HS-5 (cell line): ENCODE measurements at regions not wholly inside any gene's neighbourhood (a gene's known extent, or its start where the extent isn't known, plus 50 kb on each side); places are given as distances from the start of the nearest gene placed in this dataset.

Source experiments
- DNase-seq: peaks from one replicate; pipeline ENCODE4 v3.0.0-alpha.2; 2012; ENCODE audit warnings: low read depth

DNA sequence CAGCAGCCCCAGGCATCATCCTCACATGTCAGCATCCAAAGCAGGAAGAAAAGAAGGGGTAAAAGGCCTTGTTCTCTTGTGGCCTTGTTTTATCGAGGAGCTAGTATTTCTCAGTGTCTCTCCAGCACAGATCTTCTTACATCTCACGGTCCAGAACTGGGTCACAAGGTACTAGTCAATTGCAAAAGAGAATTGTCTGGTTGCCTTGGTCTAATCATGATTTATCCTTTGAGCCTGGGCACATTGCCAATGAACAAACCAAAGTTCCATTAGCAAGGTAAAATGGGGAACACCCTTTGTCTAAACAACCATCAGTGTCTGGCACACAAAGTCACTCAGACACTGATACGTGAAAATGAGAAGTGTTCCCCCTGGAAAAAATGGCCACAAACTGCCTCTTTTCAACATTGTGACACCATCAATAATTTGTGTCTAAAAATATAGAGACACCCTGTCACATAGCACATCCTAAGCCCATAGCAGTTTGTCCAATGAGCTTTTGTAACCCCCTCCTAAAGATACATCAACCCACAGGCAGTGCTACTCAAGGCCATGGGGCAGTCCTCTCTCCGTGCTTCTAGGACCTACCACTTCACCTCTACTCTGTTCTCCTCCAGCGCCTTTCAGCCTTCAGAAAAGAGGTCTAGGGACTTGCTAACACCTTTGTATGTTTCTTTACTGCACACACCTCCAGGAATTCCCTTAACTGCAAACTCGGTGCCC, 534.4 kb downstream of the MID1IP1 start:
- no peak for DNase-seq

DNA sequence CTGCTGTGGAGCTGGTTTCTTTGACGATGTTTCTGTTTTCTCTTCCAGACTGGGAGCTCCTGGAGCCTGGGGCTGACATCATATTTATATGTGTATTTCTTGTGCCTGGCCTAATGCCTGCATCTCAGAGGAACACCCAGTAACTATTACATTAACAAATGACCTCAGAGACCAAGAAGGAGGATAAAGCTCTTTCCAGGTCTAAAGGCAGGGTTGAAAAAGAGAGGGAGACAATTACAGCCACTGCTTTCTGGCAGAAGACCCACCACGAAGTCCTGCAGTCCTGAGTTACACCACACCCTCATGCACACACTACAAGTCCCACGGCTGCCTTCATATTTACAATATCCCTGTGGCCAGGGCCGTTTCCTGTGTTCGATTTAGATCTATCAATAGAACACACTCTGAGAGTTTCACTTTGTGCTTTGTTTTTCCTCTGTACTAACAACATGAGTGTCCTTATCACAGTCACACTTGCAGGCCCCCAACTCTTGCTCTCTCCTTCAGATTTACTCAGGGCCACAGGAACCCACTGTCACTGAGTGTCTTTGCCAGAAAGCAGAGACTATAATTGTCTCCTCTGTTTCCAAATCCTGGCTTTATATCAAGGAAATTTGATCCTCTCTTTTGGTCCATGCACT, 535.5 kb downstream of the MID1IP1 start:
- no peak for DNase-seq

DNA sequence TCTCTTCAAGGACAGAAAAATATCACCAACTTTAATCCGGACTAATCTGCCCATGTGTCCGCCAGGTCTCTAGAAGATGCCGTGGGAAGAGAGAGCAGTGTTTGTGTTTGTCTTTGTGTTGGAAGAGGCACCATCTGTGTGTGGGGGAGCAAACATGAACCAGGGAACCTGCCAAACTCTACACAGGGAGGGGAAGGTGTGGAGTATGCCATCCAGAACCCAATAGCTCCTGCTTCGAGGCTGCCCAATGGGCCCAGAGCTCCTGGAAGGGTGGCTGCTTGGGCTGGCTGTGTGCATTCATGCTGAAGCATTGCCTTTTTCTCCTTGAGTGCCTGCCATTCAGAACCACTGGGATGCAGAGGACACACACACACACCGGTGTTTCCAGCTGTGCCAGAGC, 536.2 kb downstream of the MID1IP1 start:
- no peak for DNase-seq

DNA sequence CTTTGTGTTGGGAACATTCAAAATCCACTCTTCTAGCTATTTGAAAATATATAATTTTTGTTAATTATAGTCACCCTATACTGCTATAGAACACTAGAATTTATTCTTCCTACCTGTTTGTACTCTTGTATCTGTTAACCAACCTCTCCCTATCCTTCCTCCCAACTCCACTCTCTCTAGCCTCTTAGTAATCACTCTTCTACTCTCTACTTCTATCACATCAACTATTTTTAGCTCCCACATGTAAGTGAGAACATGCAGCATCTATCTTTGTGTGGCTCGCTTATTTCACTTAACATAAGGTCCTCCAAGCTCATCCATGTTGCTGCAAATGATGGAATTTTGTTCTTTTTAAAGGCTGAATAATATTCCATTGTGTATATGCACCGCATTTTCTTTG, 537.3 kb downstream of the MID1IP1 start:
- no peak for DNase-seq

DNA sequence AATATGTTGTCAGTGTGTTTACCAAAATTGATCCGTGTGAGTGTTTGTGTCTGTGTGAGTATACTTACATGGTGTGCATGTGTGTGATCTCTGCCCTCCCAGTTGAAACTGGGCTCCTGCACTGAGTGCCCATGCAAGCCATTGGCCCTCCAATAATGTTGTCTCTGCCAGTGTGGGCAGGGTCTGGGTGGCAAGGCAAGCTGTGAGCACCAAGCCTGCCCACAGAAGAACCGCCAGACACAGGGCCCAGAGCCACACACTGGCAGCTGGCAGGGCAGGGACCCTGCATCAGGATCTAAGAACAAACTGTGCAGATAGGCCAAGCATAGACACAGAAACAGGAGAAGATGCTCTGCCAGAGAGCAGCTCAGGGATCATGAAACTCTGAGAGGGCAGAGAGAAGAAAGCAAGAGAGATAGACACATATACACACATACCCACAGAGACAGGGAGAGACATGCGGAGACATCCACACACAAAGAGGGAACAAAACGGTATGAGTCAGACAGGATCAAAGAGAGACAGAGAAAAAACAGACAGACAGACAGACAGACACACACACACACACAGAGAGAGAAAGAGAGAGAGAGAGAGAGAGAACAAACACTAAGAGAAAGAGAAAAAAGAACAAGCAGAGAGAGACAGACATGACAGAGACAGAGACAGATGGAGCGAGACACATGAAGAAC, 555.0 kb downstream of the MID1IP1 start:
- DNase-seq, result no peak

DNA sequence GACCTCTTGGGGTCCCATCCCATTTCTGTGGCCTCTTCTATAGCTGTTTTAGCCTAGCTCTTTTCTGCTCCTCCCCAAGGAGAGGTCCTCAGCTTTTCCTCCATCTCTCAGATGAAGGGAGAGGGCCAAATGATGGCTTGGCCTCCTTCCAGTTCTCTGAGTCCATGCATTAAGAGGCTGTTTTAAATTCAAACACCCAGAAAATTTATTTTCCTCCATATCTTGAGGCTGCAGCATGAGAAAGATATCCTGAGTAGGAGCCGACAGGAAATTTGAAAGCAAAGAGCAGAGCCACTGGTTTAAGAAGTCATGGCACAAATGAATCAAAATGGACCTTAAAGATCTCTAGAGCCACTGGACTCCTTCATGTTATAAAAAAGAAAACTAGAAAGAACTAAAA, 558.8 kb downstream of the MID1IP1 start:
- DNase-seq, result no peak

DNA sequence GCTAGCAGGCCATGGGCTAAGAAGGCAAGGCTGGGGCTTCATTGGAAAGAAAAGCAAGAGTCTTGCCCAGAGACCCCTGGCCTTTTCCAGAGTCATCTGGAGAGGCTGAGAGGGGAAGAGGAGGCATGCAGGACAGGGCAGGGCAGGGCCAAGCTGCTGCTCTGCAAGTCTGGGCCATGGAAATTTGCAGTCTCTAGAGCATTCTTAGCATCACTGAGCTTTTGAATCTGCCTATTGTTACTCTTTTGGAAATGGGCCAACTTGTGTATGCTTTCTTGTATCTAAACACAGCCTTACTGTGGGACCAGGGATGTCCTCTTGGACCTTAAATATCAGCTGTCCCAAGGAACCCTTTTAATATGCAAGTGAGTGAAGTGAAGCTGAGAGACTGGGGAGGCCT, 560.5 kb downstream of the MID1IP1 start:
- DNase-seq, result no peak

DNA sequence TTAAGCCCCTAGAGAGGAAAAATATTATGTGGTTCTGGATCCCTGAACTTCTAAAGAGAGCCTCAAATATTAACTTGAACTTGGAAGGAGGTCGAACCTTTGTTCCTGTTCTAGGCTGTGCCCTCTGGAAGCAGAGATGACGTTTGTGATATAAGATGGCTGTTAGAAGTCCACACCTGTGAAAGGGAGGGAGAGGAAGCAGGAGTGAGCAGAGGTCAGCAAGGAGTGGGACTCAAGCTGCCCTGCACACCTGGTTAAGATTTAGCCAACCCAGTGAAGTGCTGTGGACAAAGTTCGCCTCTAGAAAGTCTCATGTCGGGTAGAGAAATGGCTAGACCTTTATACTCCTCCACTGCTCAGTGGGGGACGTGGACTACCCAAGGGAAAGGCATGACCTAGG, 566.2 kb downstream of the MID1IP1 start:
- no peak for DNase-seq

DNA sequence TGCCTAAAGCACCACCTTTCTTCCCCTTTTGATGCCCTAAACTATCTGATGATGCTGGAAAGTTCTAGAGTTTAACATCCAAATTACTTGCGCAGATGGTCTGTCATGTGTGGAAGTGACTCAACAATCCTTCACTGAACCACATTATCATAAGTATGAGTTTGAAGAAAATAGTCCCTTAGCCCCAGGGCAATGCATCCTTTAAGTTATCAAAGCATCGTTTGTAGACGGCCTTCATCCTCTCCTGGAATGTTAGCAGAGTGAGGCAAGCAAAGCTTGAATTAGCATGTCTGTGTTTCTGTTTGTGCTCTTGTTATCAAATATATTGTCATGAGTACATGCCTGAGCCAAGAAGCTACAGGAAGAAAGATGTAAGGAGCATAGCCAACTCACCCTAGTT, 570.9 kb downstream of the MID1IP1 start:
- no peak for DNase-seq

DNA sequence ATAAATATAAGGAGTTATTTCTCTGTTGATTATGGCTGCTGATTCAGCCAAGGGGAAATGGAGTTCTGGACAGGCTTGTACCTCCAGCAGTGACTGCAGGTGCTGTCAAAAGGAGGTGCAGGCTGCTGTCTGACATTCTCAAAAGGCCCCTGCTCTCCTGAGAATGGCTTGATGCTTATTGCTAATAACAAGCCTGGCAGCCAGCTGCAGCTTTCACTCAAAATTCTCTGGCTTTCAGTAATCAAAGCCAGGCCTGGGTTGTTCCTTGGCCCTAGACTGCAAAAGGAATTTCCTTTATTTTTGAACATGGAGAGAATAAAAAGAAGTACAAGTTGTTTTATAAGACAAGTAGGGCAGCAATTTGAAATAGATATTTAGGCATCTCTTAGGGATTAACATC, 575.9 kb downstream of the MID1IP1 start:
- no peak for DNase-seq

DNA sequence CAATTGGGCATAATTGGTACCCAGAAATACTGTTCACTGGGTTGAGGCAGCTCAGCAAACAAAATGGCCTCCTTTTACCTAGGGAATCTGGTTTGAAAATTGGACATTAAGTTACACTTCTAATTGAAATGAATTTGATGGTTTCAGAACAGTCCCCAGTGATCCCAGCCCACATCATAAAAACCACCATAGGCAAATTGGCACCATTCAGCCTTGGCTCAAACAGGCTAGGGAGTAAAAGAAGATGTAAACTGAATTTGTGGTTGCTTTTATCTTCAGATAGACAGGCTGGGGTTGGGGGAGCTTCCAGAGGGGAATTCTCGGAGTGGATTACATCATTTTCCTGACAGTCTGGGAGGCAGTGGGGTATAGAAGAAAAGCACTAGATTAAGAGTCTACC, 576.5 kb downstream of the MID1IP1 start:
- no peak for DNase-seq

DNA sequence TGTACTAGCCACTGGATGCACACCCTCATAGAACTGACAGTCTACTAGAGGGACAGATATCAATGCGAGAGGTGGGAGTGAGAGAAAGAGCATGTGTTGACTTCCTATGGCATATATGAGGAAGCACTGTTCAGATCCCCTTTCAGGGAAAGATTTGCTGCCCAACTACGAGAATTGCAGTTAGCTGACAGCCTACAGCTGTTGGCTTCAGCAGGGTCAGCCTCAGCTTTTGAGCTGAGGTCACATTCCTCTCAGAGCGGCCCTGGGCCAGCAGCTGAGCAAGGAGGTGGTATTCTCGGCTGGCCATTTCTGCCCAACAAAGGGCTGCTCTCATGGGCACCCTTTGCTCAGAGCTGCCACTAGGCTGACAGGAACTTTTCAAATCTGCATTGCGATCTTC, 580.2 kb downstream of the MID1IP1 start:
- no peak for DNase-seq

DNA sequence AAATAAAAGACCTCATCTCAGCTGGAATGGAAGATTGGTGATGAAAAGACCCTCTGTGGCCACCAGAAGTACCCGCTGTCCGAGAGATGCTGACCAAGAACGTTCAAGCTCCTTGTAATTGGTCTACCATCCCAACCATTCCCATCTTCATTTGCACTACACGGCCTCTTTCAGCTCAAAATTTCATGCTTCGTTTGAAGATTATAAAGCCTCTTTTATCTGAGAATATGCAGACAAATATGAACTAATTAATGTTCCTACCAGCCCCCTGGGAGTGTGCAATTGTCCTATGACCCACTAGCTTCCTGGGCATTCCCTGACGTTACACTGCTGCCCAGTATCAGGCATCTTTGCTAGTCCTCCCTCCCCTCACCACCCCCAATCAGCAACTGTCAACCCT, 583.7 kb downstream of the MID1IP1 start:
- DNase-seq, result no peak

DNA sequence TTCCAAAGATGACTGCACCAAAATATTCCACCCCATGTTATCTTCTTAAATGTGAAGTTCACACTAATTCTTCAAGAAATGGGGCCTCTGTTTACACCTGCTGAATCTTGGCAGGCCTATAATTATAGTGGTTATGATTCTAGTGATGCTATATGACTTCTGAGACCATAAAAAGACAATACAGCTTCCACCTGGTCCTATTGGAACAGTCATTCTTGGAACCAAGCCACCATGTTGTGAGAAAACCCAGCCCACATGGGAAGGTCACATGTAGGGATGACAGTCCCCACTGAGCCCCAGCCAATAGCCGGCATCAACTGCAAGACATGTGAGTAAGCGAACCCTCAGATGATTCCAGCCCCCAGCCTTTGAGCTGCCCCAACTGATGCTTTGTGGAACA, 587.5 kb downstream of the MID1IP1 start:
- no peak for DNase-seq

DNA sequence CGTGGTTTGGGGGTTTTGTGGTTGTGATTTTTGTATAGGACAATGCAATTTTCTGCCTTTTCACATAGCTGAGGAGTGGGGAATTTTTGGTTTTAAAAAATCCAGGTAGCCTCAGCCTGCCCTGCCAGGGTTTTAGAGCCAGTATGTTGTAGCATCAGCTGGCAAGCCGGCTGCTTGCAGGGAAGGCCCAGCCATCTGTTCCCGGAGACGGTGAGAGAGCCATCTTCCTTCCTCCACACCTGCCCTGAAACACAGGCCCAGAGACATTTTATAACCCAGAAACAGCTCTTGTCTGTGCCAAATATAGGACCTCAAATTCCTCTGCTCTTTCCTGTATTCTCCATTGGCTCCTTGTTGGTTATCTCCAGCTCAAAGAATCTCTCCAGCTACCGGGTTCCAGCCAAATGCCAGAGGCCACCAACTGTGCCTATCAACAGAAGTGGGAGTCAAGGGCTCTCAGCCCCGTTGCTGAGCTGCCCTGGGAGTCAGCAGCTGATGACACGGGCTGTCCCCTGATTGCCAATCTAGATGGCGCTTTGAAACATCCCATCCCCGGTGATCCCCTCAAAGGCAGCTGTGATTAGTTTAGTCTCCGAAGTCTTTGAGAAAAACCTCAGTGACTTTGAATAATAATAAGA, 595.2 kb downstream of the MID1IP1 start:
- no peak for DNase-seq

DNA sequence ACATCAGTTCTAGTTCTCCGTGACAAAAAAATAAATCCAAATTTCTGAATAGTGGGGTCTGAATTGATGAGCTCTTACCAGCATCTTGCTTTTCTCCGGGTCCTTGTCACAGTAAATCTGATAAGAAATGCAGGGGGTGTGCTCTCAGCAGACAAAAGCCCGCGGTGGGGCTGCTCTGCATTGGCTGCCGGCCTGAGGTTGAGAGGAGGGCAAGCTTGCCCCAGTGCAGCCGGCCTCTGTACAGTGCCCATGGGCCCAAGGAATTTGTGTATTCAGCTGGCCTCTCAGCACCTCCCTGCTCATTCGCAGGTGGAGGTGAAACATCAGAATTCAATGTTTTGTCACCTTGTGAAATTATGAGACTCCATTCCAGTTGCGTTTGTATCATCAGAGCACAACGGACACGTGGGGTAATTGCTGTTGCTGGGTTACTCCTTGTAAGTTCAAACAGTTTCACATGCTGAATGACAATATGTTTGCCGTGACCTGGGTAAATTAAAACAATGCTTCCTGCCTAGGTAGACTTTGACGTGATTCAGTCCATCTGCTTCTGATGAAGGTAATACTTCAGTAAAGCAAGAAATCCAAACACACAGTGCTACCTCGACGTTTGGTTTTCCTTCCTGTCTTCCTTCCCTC, 596.4 kb downstream of the MID1IP1 start:
- DNase-seq, result no peak

DNA sequence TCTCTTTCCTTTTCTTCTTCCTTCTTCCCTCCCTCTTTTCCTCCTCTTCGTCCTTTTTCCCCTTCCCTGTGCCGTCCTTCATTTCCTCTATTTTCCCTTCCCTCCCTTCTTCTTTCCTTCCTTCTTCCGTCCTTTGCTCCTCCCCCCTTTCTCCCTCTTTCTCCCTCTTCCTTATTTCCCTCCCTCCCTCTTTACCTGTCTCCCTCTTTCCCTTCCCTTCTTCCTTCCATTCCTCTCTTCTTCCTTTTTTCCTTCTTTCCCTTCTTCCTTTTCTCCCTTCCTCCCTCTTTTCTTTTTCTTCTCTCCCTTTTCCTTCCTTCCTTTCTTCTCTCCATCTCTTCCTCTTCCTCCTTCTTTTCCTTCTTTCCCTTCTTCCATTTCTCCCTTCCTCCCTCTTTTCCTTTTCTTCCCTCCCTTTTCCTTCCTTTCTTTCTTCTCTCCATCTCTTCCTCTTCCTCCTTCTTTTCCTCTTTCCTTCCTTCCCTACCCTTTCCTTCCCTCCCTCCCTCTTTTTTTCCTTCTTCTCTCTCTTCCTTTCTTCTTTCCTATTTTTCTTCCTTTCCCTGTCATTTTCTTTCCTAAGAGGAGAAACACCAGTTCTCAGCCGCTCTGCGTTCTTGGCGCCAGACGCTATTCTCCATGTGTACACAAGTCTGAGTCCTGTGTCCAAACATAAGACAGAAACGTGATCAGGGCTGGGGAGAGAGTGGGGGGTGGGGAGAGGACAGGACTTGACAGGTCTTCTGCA, 597.1 kb downstream of the MID1IP1 start:
- DNase-seq, result no peak

DNA sequence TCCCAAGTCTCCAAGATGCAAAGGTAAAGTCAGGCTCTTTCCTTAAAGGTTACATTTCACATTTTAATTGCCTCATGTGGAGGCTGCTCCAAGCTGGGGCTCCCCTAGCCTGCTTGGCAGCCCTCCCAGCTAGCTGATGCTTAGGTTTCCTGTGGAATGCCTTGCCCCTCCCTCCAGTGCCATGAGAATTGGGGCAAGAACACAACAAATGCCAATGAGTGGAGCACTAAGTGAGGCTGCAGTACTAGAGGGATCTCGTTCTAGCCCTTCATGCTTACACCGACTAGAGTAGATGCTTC, 597.7 kb downstream of the MID1IP1 start:
- no peak for DNase-seq

DNA sequence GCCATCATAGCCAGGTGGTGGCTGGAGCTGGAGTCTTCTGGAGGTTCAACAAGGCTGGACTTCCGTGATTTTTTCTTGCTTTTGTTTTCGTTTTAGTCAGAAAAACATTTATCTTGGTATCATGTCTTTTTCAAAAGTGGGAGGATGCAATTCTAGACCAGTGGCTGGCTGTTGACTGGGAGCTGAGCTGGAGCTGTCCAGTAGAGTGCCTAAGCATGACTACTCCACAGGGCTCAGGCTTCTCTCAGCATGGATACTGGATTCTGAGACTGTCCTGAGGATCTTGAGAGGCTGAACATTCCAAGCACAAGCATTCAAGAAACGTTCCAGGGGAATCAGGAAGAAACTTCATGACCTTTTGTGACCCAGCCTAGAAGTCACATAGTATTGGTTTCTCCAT, 598.1 kb downstream of the MID1IP1 start:
- DNase-seq, result no peak

DNA sequence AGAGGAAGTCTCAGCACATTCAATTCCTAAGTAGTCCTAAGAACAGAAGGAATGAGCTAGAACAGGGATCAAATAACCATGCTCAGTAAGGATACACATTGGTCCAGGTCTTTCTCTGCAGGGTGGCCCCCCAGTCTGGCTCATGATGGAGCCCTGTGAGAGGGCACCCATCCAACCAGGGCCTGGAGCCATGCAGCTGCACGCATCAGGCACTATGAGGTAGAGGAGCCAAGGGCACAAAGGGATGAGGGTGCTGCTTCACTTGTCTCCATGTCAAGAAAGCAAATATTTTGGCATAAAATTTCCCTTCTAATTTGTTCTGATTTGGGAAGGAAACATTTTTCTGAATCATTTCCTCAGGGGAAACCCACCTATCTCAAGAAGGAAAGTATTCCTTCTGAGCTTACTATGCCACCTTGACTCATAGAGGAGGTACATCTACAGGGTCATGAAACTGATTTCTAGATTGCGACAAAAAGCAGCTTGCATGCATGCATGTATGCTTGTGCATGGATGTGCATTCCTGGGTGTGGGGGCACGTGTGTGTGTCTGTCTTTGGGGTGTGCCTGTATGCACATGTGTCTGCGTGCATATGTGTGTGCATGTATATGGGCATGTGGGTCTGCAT, 600.3 kb downstream of the MID1IP1 start:
- DNase-seq, result no peak

DNA sequence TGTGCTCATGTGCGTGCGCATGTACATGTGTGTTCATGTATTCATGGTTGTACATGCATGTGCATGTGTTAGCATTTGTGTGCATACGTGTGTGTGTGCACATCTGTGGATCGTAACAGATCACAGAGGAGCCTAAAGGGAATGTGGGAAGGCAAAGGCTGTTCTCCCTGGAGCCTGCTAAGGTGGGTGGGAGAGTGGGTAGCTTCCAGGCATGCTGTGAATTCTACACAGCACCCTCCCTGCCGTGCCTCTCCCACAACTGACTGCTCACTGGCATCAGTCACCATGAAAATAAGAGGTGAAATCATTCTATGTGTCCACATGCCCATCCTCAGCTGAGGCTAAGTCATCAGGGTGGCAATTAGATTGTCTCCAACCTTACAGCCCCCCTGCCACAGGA, 600.9 kb downstream of the MID1IP1 start:
- no peak for DNase-seq

DNA sequence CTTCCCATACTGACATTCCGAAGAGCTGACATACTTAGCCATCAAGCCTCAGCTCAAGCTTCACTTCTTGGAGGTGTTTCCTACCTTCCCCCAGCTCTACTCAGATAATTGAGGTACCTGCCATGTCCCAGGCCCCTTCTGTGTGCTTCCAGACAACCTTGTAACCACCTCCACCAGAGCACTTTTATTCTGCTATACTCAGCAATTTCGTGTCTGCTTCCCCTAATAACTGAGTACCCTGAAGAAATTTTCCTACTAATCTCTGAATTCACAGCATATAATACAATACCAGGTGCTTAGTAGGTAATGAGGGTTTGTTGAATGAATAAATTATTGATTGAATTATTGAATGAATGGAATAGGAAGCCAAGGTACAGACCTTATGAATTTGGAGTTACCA, 605.5 kb downstream of the MID1IP1 start:
- no peak for DNase-seq
